ENCODE measurements at regions not wholly inside any gene's neighbourhood (a gene's known extent, or its start where the extent isn't known, plus 50 kb on each side); places are given as distances from the start of the nearest gene placed in this dataset.

- Mint-ChIP-seq H3K27me3 (ENCODE audit: unreplicated experiment) (peaks cover 90% of the 10 kb centered on the region), H3K9me3 (ENCODE audit: low read depth, unreplicated experiment) (no peaks in the 10 kb centered on the region), H3K36me3 (ENCODE audit: insufficient read depth, unreplicated experiment) (no peaks in the 10 kb centered on the region), H3K4me3 (ENCODE audit: low read depth, unreplicated experiment) (no peak overlapping the region), H3K27ac (ENCODE audit: unreplicated experiment) (no peak overlapping the region), H3K4me1 (ENCODE audit: low read depth, unreplicated experiment) (no peaks in the 10 kb centered on the region)
- TF ChIP-seq CTCF (IDR thresholded peaks at IDR 0.05; ENCODE audit: unreplicated experiment), result no peak
- CTCF ChIA-PET, result interaction anchor here (0.6 kb wide), 1 partner anchor 26 kb away, joined by 3 read pairs; no protein-coding TSS in a partner anchor
- no TSS peak for BruUV-seq (replicated peaks)
- intact Hi-C loops (cut with micrococcal nuclease; ENCODE audit: unreplicated experiment), result no loop called here
- no peak for DNase-seq
Observed at GRCh38 chr1:38297246-38297645, 250.7 kb upstream of the POU3F1 start.

- intact Hi-C loops (cut with micrococcal nuclease; ENCODE audit: unreplicated experiment), result no loop called here
- TF ChIP-seq CTCF (IDR thresholded peaks at IDR 0.05; ENCODE audit: unreplicated experiment), result no peak
- no TSS peak for BruUV-seq (replicated peaks)
- Mint-ChIP-seq H3K9me3 (ENCODE audit: low read depth, unreplicated experiment) (no peaks in the 10 kb centered on the region), H3K27me3 (ENCODE audit: unreplicated experiment) (peaks cover 95% of the 10 kb centered on the region), H3K36me3 (ENCODE audit: insufficient read depth, unreplicated experiment) (no peaks in the 10 kb centered on the region), H3K27ac (ENCODE audit: unreplicated experiment) (no peak overlapping the region), H3K4me3 (ENCODE audit: low read depth, unreplicated experiment) (no peak overlapping the region), H3K4me1 (ENCODE audit: low read depth, unreplicated experiment) (no peaks in the 10 kb centered on the region)
- CTCF ChIA-PET, result no interaction called here
- DNase-seq, result no peak
Observed at GRCh38 chr1:38296047-38296446, 249.5 kb upstream of the POU3F1 start.

- no peak for DNase-seq
- CTCF ChIA-PET, result interaction anchor here (0.9 kb wide), 1 partner anchor 9 kb away, joined by 10 read pairs; no protein-coding TSS in a partner anchor
- Mint-ChIP-seq H3K36me3 (ENCODE audit: insufficient read depth, unreplicated experiment) (no peaks in the 10 kb centered on the region), H3K9me3 (ENCODE audit: low read depth, unreplicated experiment) (no peaks in the 10 kb centered on the region), H3K4me1 (ENCODE audit: low read depth, unreplicated experiment) (no peaks in the 10 kb centered on the region), H3K4me3 (ENCODE audit: low read depth, unreplicated experiment) (no peak overlapping the region), H3K27ac (ENCODE audit: unreplicated experiment) (no peak overlapping the region), H3K27me3 (ENCODE audit: unreplicated experiment) (peaks cover 100% of the 10 kb centered on the region)
- BruUV-seq (replicated peaks), result no TSS peak
- TF ChIP-seq CTCF (IDR thresholded peaks at IDR 0.05; ENCODE audit: unreplicated experiment), result no peak
- intact Hi-C loops (cut with micrococcal nuclease; ENCODE audit: unreplicated experiment), result no loop called here
Observed at GRCh38 chr1:38293567-38293966, 247.0 kb upstream of the POU3F1 start.

GRCh38 chr1:38292969-38293368, 246.4 kb upstream of the POU3F1 start:
- no TSS peak for BruUV-seq (replicated peaks)
- no peaks in the 10 kb centered on the region for H3K4me1 Mint-ChIP-seq (ENCODE audit: low read depth, unreplicated experiment)
- H3K27me3 Mint-ChIP-seq (ENCODE audit: unreplicated experiment), result peaks cover 94% of the 10 kb centered on the region
- H3K36me3 Mint-ChIP-seq (ENCODE audit: insufficient read depth, unreplicated experiment), result no peaks in the 10 kb centered on the region
- no peak for TF ChIP-seq CTCF (IDR thresholded peaks at IDR 0.05; ENCODE audit: unreplicated experiment)
- intact Hi-C loops (cut with micrococcal nuclease; ENCODE audit: unreplicated experiment), result no loop called here
- CTCF ChIA-PET, result interaction anchor here (0.9 kb wide), 1 partner anchor 9 kb away, joined by 3 read pairs; no protein-coding TSS in a partner anchor
- DNase-seq, result no peak
- H3K27ac Mint-ChIP-seq (ENCODE audit: unreplicated experiment), result no peak overlapping the region
- no peaks in the 10 kb centered on the region for H3K9me3 Mint-ChIP-seq (ENCODE audit: low read depth, unreplicated experiment)
- H3K4me3 Mint-ChIP-seq (ENCODE audit: low read depth, unreplicated experiment), result no peak overlapping the region

Measured in Calu3 (cell line).